Heart left ventricle (tissue), 13 donors: ENCODE measurements at regions not wholly inside any gene's neighbourhood (a gene's known extent, or its start where the extent isn't known, plus 50 kb on each side); places are given as distances from the start of the nearest gene placed in this dataset.

Experiments
- CTCF ChIP-seq, 12 donors: fragments of 200-600 bp; sonication (generic) in 4 of 12; IDR thresholded peaks; one replicate each; pipeline versions ENCODE4 v1.5.0 to v1.8.0; 2018 to 2022; ENCODE audit warnings: antibody characterized with exemption in 12 of 12, mild to moderate bottlenecking in 5 of 12
- POLR2A ChIP-seq, 2 donors: fragments of 450-650 bp; IDR thresholded peaks; one replicate each; pipeline ENCODE4 v1.6.1; 2017; ENCODE audit warnings: antibody characterized with exemption in 2 of 2, mild to moderate bottlenecking in 2 of 2, moderate library complexity in 2 of 2
- donor health status: ischemic (EF 13 %, LVEDD 7.1; RV severe dilation, severe dysfunction).
- donor health status: DM: no; HTN: yes; CAD: no.
- donor health status: DM: no; HTN: no; CAD: no.
- donor health status: ischemic (EF 25% LVEDD 6.9; RV normal size, moderate dysfunction).
- donor health status: ischemic (EF 25% LVEDD 5.7; RV mildly dilated, moderate dysfunction).
- donor health status: ischemic (EF 35%, LVEDD 5.7; RV mildly dilated, moderate dysfunction).
- donor health status: nonischemic (EF 11% LVEDD 7.7; RV severe dilation, severe dysfunction).
- donor health status: DM: yes; HTN: yes; CAD: no.
- donor health status: PGD.
- donor health status: ischemic (EF 29% LVEDD 5.4; RV normal size, mild dysfunction).
- donor health status: nonischemic (EF 23%, LVEDD 6.1; RV moderate dilation, normal function).

DNA sequence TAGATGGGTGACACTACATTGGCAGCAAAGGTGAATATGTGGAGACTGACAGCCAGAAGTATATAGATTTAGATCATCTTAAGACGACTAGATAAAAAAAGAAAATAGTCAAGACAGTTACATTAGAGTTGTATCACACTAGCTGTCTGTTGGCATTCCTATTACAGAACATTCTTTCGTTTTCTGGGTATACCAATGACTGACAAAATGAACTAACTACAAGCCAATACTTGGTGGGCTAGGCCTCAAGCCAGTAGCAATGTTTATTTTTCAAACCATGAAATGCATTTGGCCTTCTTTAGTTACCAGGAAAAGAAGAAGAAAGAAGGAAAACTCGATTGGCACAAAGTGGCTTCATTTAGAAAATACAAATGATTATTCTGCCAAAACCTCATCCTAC, 944.9 kb upstream of the ZEB2 start:
- no peak for TF ChIP-seq POLR2A (IDR thresholded peaks at IDR 0.05)
- TF ChIP-seq CTCF (IDR thresholded peaks at IDR 0.05) = no peak
